ENCODE measurements at regions not wholly inside any gene's neighbourhood (a gene's known extent, or its start where the extent isn't known, plus 50 kb on each side); places are given as distances from the start of the nearest gene placed in this dataset.

GRCh38 chr4:159460371-159460770, 357.5 kb downstream of the RAPGEF2 start:
- TF ChIP-seq CTCF (conservative IDR thresholded peaks at IDR 0.05 in 1 of 2, IDR thresholded peaks at IDR 0.05 in 1 of 2; ENCODE audit: low read depth in 1 of 2, low read length in 2 of 2): no peak
- TF ChIP-seq EZH2 (IDR thresholded peaks at IDR 0.05; ENCODE audit: low read length, missing control alignments): no peak

All from fibroblast of lung (primary cell).